ENCODE measurements at regions not wholly inside any gene's neighbourhood (a gene's known extent, or its start where the extent isn't known, plus 50 kb on each side); places are given as distances from the start of the nearest gene placed in this dataset.

DNA sequence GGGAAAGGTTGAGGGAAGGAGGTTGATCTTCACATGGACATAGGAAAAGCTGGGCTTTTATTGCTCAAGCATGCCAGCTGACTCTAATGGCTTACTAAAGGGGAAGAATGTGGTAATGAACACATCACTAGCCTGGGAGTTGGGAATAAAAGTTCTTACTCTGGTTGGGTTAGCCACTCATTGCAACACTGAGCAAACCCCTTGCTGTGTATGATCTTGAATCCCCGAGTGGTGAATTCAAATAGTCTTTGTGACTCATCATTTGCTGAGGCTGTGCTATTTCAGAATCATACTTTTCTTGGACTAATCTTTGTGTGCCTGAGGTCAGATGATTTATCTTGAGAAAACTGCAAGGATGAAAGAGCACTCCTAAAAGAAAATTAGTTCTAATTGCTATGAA, 304.1 kb upstream of the ANO5 start:
- Histone ChIP-seq H3K27ac (no peak overlapping the region), H3K4me1 (no peaks in the 10 kb centered on the region), H3K36me3 (no peaks in the 10 kb centered on the region), H3K9me3 (no peaks in the 10 kb centered on the region), H3K4me3 (no peak overlapping the region), H3K27me3 (no peaks in the 10 kb centered on the region)
- no peak for TF ChIP-seq CTCF (IDR thresholded peaks at IDR 0.05)
- no peak for DNase-seq (ENCODE audit: low spot score)

- no peaks in the 10 kb centered on the region for H3K9me3 ChIP-seq
- no peak overlapping the region for H3K27ac ChIP-seq
- no peaks in the 10 kb centered on the region for H3K4me1 ChIP-seq
- H3K36me3 ChIP-seq: no peaks in the 10 kb centered on the region
- no peak for TF ChIP-seq CTCF (IDR thresholded peaks at IDR 0.05)
- DNase-seq (ENCODE audit: low spot score): no peak
- H3K27me3 ChIP-seq: no peaks in the 10 kb centered on the region
- H3K4me3 ChIP-seq: no peak overlapping the region
Observed at GRCh38 chr11:21892736-21893564, 299.9 kb upstream of the ANO5 start.

DNA sequence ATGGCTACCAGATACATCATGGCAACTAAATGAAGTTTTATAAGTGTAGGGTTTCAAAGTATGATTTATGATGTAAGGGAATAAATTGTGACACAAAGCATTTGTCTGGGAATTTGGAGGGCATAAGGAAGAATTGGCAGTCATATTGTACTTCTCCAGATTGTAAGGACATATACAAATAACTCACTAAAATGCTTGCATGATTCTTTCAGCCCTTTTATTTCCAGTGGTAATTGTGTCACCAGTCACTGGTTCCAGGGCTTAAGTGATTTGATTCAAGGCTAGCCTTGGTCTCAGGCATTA, 299.4 kb upstream of the ANO5 start:
- Histone ChIP-seq H3K4me3 (no peak overlapping the region), H3K36me3 (no peaks in the 10 kb centered on the region), H3K27ac (no peak overlapping the region), H3K27me3 (no peaks in the 10 kb centered on the region), H3K4me1 (no peaks in the 10 kb centered on the region), H3K9me3 (no peaks in the 10 kb centered on the region)
- TF ChIP-seq CTCF (IDR thresholded peaks at IDR 0.05): no peak
- DNase-seq (ENCODE audit: low spot score): no peak

GRCh38 chr11:21894492-21894891, 298.4 kb upstream of the ANO5 start:
- no peak for DNase-seq (ENCODE audit: low spot score)
- no peak overlapping the region for H3K4me3 ChIP-seq
- no peaks in the 10 kb centered on the region for H3K9me3 ChIP-seq
- no peaks in the 10 kb centered on the region for H3K27me3 ChIP-seq
- TF ChIP-seq CTCF (IDR thresholded peaks at IDR 0.05): no peak
- no peaks in the 10 kb centered on the region for H3K36me3 ChIP-seq
- no peak overlapping the region for H3K27ac ChIP-seq
- H3K4me1 ChIP-seq: no peaks in the 10 kb centered on the region

DNA sequence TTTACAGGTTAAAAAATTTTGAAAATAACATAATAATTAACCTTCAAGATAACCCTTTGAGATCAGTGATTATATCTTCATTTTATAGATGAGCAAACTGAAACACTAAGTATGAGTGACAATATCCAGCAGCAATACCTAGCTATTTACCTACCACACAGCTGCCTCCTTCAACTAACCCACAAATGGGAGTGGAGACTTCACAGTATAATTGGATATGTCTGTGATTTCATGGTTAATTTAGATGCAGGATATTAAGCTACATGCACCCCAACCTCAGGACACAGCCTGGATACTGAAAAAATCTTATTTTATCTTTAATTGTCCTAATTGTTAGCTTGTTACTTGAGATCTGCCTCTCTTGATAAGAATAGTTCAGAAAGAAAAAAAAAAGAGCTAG, 297.2 kb upstream of the ANO5 start:
- no peaks in the 10 kb centered on the region for H3K36me3 ChIP-seq
- H3K9me3 ChIP-seq: no peaks in the 10 kb centered on the region
- H3K27ac ChIP-seq: no peak overlapping the region
- DNase-seq (ENCODE audit: low spot score): no peak
- no peaks in the 10 kb centered on the region for H3K4me1 ChIP-seq
- H3K27me3 ChIP-seq: no peaks in the 10 kb centered on the region
- H3K4me3 ChIP-seq: no peak overlapping the region
- TF ChIP-seq CTCF (IDR thresholded peaks at IDR 0.05): no peak

DNA sequence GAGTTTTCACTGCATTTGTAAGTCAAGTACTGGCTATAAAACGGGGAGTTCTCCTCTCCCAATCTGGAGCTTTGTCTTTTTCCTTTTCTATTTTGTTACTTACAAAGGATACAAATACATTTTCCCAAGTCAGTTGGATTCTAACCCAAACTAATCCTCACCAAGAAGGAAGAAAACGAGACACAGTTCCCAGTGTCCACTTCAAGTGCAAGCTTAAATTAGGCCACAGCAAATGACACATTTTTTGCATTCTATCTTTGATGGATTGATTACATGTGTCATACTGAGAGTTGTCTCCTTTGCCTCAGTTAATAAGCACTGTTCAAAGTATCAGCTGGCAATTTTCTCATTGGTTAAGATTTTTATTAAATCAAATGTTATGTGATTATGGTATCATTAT, 296.7 kb upstream of the ANO5 start:
- Histone ChIP-seq H3K27me3 (no peaks in the 10 kb centered on the region), H3K36me3 (no peaks in the 10 kb centered on the region), H3K27ac (no peak overlapping the region), H3K4me1 (no peaks in the 10 kb centered on the region), H3K4me3 (no peak overlapping the region), H3K9me3 (no peaks in the 10 kb centered on the region)
- TF ChIP-seq CTCF (IDR thresholded peaks at IDR 0.05): no peak
- DNase-seq (ENCODE audit: low spot score): no peak
